HG03045 (cell line): ENCODE measurements at regions not wholly inside any gene's neighbourhood (a gene's known extent, or its start where the extent isn't known, plus 50 kb on each side); places are given as distances from the start of the nearest gene placed in this dataset.
"Not testable (repeated sequence)": the region's sequence is repeated elsewhere in the genome, so short reads cannot be mapped to it uniquely, and the experiment has no call there.

Source experiments
- ATAC-seq: cut with Tn5 transposase; IDR thresholded peaks from one replicate; pipeline ENCODE4 v1.9.1; 2021; ENCODE audit warnings: mild to moderate bottlenecking, moderate library complexity; ENCODE audit not compliant: unreplicated experiment

GRCh38 chr18:68387246-68387645 is 327.7 kb downstream of the TMX3 start:
- no peak for ATAC-seq

- not testable (repeated sequence) for ATAC-seq
These were observed 330.9 kb downstream of the TMX3 start for GRCh38 chr18:68383979-68384378.

GRCh38 chr18:68376926-68377325 is 338.0 kb downstream of the TMX3 start:
- ATAC-seq, result no peak

- no peak for ATAC-seq
These were observed 352.0 kb downstream of the TMX3 start for GRCh38 chr18:68362907-68363306.

- no peak for ATAC-seq
These were observed 359.3 kb downstream of the TMX3 start for GRCh38 chr18:68355637-68356036.

- ATAC-seq, result no peak
These were observed 360.7 kb downstream of the TMX3 start for GRCh38 chr18:68354176-68354575.

GRCh38 chr18:68342039-68342659 is 372.8 kb downstream of the TMX3 start:
- ATAC-seq, result no peak

GRCh38 chr18:68340606-68341005 is 374.3 kb downstream of the TMX3 start:
- no peak for ATAC-seq

- no peak for ATAC-seq
These were observed 384.2 kb downstream of the TMX3 start for GRCh38 chr18:68330658-68331057.

- no peak for ATAC-seq
These were observed 391.0 kb downstream of the TMX3 start for GRCh38 chr18:68323921-68324320.

GRCh38 chr18:68316636-68317035 is 398.3 kb downstream of the TMX3 start:
- ATAC-seq, result no peak

GRCh38 chr18:68314403-68314802 is 400.5 kb downstream of the TMX3 start:
- no peak for ATAC-seq

- ATAC-seq, result no peak
These were observed 413.5 kb downstream of the TMX3 start for GRCh38 chr18:68301441-68301840.

GRCh38 chr18:68299906-68300305 is 415.0 kb downstream of the TMX3 start:
- ATAC-seq, result no peak

- ATAC-seq, result no peak
These were observed 416.6 kb downstream of the TMX3 start for GRCh38 chr18:68298330-68298729.

- ATAC-seq, result no peak
These were observed 426.5 kb downstream of the TMX3 start for GRCh38 chr18:68288408-68288807.

- ATAC-seq, result no peak
These were observed 430.6 kb downstream of the TMX3 start for GRCh38 chr18:68284236-68284780.

- ATAC-seq, result no peak
These were observed 431.1 kb downstream of the TMX3 start for GRCh38 chr18:68283834-68284233.

- no peak for ATAC-seq
These were observed 432.7 kb downstream of the TMX3 start for GRCh38 chr18:68282232-68282631.

GRCh38 chr18:68275616-68276015 is 439.3 kb downstream of the TMX3 start:
- ATAC-seq, result no peak

GRCh38 chr18:68270017-68270416 is 444.9 kb downstream of the TMX3 start:
- ATAC-seq, result no peak

GRCh38 chr18:68267583-68267982 is 447.3 kb downstream of the TMX3 start:
- ATAC-seq, result no peak

- no peak for ATAC-seq
These were observed 451.4 kb downstream of the TMX3 start for GRCh38 chr18:68263481-68263880.
